GM12878 (cell line): ENCODE measurements at regions not wholly inside any gene's neighbourhood (a gene's known extent, or its start where the extent isn't known, plus 50 kb on each side); places are given as distances from the start of the nearest gene placed in this dataset.

Source experiments
- ATAC-seq: fragments of 200-7000 bp; cut with Tn5 transposase; 3 replicates; pipeline ENCODE4 v1.9.1; 2020; ENCODE audit warnings: mild to moderate bottlenecking, moderate library complexity
- BruUV-seq: library from RNA; stranded (reverse); fragments of 400-500 nt; replicated peaks from 2 replicates; lab custom pipeline; 2021; lab: Mats Ljungman, UMichigan
- CTCF ChIA-PET: fragments of 300-600 bp; sonication (Branson Sonifier 250); formaldehyde crosslinking; extraction: SDS; loops from one replicate; lab custom pipeline; 2021; ENCODE audit warnings: inconsistent platforms; lab: Yijun Ruan, JAX
- POLR2A ChIA-PET: fragments of 350-600 bp; formaldehyde crosslinking; extraction: SDS; loops from one replicate; lab custom pipeline; 2021; ENCODE audit warnings: inconsistent platforms; lab: Charles Lee
- RAD21 ChIA-PET: fragments of 300-600 bp; sonication (Branson Sonifier 250); formaldehyde crosslinking; loops from one replicate; lab custom pipeline; 2023; ENCODE audit warnings: antibody characterized with exemption; ENCODE audit not compliant: unreplicated experiment; lab: Charles Lee
- SMC1A ChIA-PET: fragments of 300-600 bp; sonication (Branson Sonifier 250); formaldehyde crosslinking; loops from one replicate; lab custom pipeline; 2023; ENCODE audit not compliant: unreplicated experiment, uncharacterized antibody; lab: Charles Lee
- DNase-seq: peaks from one replicate; pipeline ENCODE4 v3.0.0-alpha.2; 2011; ENCODE audit warnings: low read depth, low spot score
- FAIRE-seq: peaks from 3 replicates; lab custom pipeline; 2011; peaks lifted over from hg19 to GRCh38; lab: Jason Lieb, UNC
- H2AFZ ChIP-seq: 2 replicates; pipeline ENCODE4 v1.6.0; 2011; ENCODE audit warnings: low read depth, low read length, control low read depth; ENCODE audit not compliant: control insufficient read depth
- H3K27ac ChIP-seq: 2 replicates; pipeline ENCODE4 v1.5.1; 2011; ENCODE audit warnings: control low read depth; ENCODE audit not compliant: control insufficient read depth, insufficient read depth
- H3K27me3 ChIP-seq, 2 experiments: replicated peaks in 1 of 2; 2 replicates each; pipeline versions ENCODE4 v1.6.0 to v1.6.1; 2011; ENCODE audit warnings: low read length in 1 of 2; ENCODE audit not compliant: control insufficient read depth in 2 of 2, insufficient read depth in 2 of 2
- H3K36me3 ChIP-seq, 2 experiments: 2 replicates each; pipeline ENCODE4 v1.5.1; 2011; ENCODE audit warnings: low read length in 1 of 2; ENCODE audit not compliant: control insufficient read depth in 2 of 2, insufficient read depth in 2 of 2
- H3K4me1 ChIP-seq: 2 replicates; pipeline ENCODE4 v1.6.1; 2011; ENCODE audit warnings: mild to moderate bottlenecking, low read length, moderate library complexity, mixed read lengths; ENCODE audit not compliant: control insufficient read depth, insufficient read depth
- H3K4me2 ChIP-seq: 2 replicates; pipeline ENCODE4 v1.6.0; 2011; ENCODE audit warnings: control low read depth; ENCODE audit not compliant: control insufficient read depth, insufficient read depth
- H3K4me3 ChIP-seq: fragments of 200-600 bp; sonication (generic); 2 replicates; pipeline ENCODE4 v1.5.1; 2016
- H3K79me2 ChIP-seq: 2 replicates; pipeline ENCODE4 v1.6.0; 2011; ENCODE audit warnings: low read length; ENCODE audit not compliant: control insufficient read depth, insufficient read depth
- H3K9ac ChIP-seq: 2 replicates; pipeline ENCODE4 v1.8.0; 2011; ENCODE audit warnings: low read length, control low read depth, mixed read lengths; ENCODE audit not compliant: control insufficient read depth, insufficient read depth
- H3K9me3 ChIP-seq: replicated peaks from 3 replicates; pipeline ENCODE4 v1.5.1; 2011; ENCODE audit warnings: mild to moderate bottlenecking, low read length; ENCODE audit not compliant: control insufficient read depth, insufficient read depth
- H4K20me1 ChIP-seq: 2 replicates; pipeline ENCODE4 v1.6.0; 2011; ENCODE audit not compliant: control insufficient read depth, insufficient read depth
- ATF7 ChIP-seq: fragments of 450-650 bp; IDR thresholded peaks from 2 replicates; pipeline ENCODE4 v1.6.1; 2016; ENCODE audit warnings: low read depth, mild to moderate bottlenecking
- BMI1 ChIP-seq: fragments of 450-650 bp; IDR thresholded peaks from 2 replicates; pipeline ENCODE4 v1.6.1; 2016; ENCODE audit warnings: mild to moderate bottlenecking, moderate library complexity, borderline replicate concordance
- IRF3 ChIP-seq: fragments of 450-650 bp; IDR thresholded peaks from 2 replicates; pipeline ENCODE4 v1.6.1; 2014; ENCODE audit warnings: mild to moderate bottlenecking
- IRF4 ChIP-seq: IDR thresholded peaks from 2 replicates; pipeline ENCODE4 v1.6.1; 2011; ENCODE audit warnings: low read depth, low read length
- KDM1A ChIP-seq: fragments of 200-600 bp; sonication (generic); IDR thresholded peaks from 2 replicates; pipeline ENCODE4 v1.6.1; 2016; ENCODE audit warnings: borderline replicate concordance
- MEF2A ChIP-seq: IDR thresholded peaks from 2 replicates; pipeline ENCODE4 v1.6.1; 2011; ENCODE audit warnings: low read depth, mild to moderate bottlenecking, low read length, moderate library complexity; ENCODE audit not compliant: insufficient read depth
- MTA3 ChIP-seq: IDR thresholded peaks from 2 replicates; pipeline ENCODE4 v1.6.1; 2012; ENCODE audit warnings: low read length, inconsistent platforms, borderline replicate concordance
- PAX5 ChIP-seq: IDR thresholded peaks from 2 replicates; pipeline ENCODE4 v1.6.1; 2011; ENCODE audit warnings: low read depth, low read length, borderline replicate concordance
- RFX5 ChIP-seq: IDR thresholded peaks from 2 replicates; pipeline ENCODE4 v1.6.1; 2011; ENCODE audit warnings: low read depth, low read length, improper control_type of control experiment
- SREBF1 ChIP-seq: IDR thresholded peaks from 2 replicates; pipeline ENCODE4 v1.6.1; 2012; ENCODE audit warnings: mild to moderate bottlenecking, low read length
- SUPT20H ChIP-seq: IDR thresholded peaks from 2 replicates; pipeline ENCODE4 v1.6.1; 2011; ENCODE audit warnings: low read depth, mild to moderate bottlenecking, low read length, moderate library complexity, borderline replicate concordance; ENCODE audit not compliant: control insufficient read depth
- ZNF592 ChIP-seq: fragments of 450-650 bp; IDR thresholded peaks from 2 replicates; pipeline ENCODE4 v1.6.1; 2017; ENCODE audit warnings: mild to moderate bottlenecking, moderate library complexity
- in situ Hi-C: fragments of 300-500 bp; cut with MboI; formaldehyde crosslinking; loops from 9 replicates; pipeline ENCODE4 v1.14.3; 2018; ENCODE audit warnings: mixed read lengths
- intact Hi-C: fragments of 100-400 bp; cut with micrococcal nuclease; formaldehyde crosslinking; loops from one replicate; pipeline ENCODE4 v1.14.2; 2022; ENCODE audit not compliant: unreplicated experiment
- TF ChIP-seq, protein P1 (sequence below): IDR thresholded peaks from 2 replicates; pipeline ENCODE4 v1.6.1; 2011; ENCODE audit warnings: mild to moderate bottlenecking, low read depth, low read length, moderate library complexity; ENCODE audit not compliant: insufficient replicate concordance

DNA sequence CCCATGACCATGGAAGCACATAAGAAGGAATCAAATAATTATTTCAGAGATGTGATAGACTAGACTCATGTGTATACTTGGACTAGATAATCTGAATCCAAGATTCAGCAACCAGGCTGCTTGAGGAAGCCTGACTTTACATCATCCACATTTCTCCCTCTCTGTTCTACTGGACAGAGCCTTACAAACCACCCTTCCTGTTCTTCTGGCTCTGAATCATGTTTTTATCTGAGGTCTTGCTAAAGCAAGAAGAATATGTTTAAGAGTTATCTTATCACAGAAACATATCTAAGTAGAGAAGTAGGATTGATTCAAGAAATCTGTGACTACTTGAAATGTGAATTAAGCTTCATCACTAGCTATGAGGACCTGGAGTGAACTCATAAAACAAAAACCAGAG is 71.1 kb upstream of the SLC24A5 start:
- Histone ChIP-seq H3K27me3 (no peaks in the 10 kb centered on the region), H3K36me3 (no peaks in the 10 kb centered on the region), H4K20me1 (no peaks in the 10 kb centered on the region), H3K9ac (no peak overlapping the region), H3K27ac (no peak overlapping the region), H3K9me3 (no peaks in the 10 kb centered on the region), H2AFZ (no peak overlapping the region), H3K79me2 (no peaks in the 10 kb centered on the region), H3K4me3 (no peak overlapping the region), H3K4me1 (no peaks in the 10 kb centered on the region), H3K4me2 (no peak overlapping the region)
- FAIRE-seq (no peak), DNase-seq (no peak), ATAC-seq (no peak)
- ChIA-PET POLR2A (no interaction called here), RAD21 (no interaction called here), SMC1A (no interaction called here), CTCF (no interaction called here)
- TF ChIP-seq PAX5 (no peak), ATF7 (no peak), IRF4 (no peak), SREBF1 (no peak), IRF3 (no peak), SUPT20H (no peak), ZNF592 (no peak), KDM1A (no peak), MTA3 (no peak), BMI1 (no peak), RFX5 (no peak), MEF2A (no peak)
- TF ChIP-seq, protein P1, sequence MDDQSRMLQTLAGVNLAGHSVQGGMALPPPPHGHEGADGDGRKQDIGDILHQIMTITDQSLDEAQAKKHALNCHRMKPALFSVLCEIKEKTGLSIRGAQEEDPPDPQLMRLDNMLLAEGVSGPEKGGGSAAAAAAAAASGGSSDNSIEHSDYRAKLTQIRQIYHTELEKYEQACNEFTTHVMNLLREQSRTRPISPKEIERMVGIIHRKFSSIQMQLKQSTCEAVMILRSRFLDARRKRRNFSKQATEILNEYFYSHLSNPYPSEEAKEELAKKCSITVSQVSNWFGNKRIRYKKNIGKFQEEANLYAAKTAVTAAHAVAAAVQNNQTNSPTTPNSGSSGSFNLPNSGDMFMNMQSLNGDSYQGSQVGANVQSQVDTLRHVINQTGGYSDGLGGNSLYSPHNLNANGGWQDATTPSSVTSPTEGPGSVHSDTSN: no peak
- intact Hi-C loops (no loop called here), in situ Hi-C loops (no loop called here)
- no TSS peak for BruUV-seq
